HG02970 (cell line): ENCODE measurements at regions not wholly inside any gene's neighbourhood (a gene's known extent, or its start where the extent isn't known, plus 50 kb on each side); places are given as distances from the start of the nearest gene placed in this dataset.

Experiments used
- ATAC-seq: cut with Tn5 transposase; IDR thresholded peaks from one replicate; pipeline ENCODE4 v1.9.1; 2021; ENCODE audit warnings: mild to moderate bottlenecking, moderate library complexity, moderate number of reproducible peaks; ENCODE audit not compliant: unreplicated experiment, low FRiP score

DNA sequence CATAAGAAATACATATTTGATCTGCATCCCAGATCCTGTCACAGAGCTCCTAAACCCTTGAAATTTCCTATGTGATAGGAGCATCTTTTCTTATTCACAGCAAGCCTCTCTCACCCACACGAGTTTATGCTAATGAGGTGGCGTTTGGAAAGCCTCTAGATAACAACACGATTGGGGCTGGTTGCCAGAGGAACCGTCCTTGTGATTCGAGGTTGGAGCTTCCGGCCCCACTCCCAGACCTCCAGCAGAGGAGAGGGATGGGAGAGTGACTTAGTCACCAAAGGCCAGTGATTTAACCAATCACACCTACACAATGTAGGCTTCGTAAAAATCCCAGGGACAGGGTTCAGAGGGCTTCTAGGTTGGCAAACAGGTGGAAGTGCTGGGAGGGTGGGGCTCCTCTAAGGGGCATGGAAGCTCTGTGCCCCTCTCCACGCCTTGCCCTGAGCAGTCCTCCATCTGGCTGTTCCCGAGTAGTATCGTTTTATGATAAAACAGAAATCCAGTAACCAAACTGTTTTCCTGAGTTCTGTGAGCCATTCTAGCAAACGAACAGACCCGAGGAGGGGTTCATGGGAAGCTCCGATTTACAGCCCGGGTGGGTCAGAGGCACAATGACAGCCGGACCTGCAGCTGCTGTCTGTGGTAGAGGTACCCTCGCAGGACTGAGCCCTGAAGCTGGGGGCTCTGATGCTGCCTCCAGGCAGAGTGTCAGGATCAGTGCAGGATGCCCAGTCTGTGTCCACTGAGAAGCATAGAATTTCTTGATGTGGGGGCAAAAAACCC, 238.1 kb upstream of the ARID1B start:
- no peak for ATAC-seq

DNA sequence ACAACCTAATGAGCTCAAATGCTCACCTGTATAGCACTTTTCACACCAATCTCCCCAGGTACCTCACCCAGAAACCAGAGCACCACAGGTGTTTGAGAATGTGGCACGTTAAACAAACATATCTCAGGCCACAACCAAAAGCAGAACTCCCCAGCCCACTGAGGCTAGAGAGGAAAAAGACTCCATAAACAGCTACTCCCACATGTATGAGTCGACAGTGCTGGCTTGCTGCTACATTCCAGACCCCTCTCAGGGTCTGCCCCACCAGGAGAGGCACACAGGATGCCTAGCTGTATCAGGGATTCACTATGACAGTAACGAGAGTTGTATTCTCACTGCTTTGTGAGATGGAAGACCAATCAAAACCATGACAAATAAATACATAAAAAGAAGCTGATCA, 242.6 kb upstream of the ARID1B start:
- no peak for ATAC-seq

DNA sequence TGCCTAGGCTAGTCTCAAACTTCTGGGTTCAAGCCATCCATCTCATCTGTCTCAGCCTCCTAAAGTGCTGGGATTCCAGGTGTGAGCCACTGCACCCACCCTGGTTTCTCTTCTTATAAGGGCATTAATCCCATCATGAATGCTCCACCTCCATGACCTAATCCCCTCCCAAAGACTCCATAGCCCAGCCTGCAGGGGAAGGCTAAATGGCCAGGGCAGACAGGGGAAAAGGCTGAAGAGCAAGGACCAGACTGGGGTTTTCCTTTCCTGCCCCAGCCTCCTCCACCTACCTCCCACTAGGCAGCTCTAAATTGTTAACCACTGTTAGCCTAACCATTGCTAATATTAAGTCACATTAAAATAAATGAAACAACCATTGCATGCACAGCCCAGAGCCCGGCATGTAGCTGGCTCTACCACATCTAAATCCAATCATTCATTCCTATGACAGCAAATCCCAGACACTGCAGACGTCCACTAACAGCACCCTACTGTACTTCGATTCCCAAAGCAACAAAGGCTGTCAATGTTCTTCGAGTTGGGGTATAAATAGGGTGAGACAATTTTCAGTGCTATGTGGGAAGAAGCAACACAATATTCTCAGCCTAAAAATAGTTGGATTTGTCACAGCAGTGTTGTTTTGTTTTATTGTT, 243.2 kb upstream of the ARID1B start:
- ATAC-seq, result no peak

DNA sequence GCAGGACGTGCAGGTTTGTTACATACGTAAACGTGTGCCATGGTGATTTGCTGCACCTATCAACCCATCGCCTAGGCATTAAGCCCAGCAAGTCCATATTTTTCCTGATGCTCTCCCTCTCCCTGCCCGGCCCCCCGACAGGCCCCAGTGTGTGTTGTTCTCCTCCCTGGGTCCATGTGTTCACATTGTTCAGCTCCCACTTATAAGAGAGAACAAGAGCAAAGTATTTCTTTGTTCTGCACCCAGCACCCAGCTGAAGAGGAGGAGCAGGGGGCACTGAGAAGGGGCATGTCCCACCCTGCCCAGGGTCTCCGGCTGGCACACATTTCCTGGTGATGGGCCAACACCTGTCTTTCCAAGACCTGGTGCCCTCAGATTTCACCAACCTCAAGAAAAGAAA, 251.1 kb upstream of the ARID1B start:
- ATAC-seq, result no peak

DNA sequence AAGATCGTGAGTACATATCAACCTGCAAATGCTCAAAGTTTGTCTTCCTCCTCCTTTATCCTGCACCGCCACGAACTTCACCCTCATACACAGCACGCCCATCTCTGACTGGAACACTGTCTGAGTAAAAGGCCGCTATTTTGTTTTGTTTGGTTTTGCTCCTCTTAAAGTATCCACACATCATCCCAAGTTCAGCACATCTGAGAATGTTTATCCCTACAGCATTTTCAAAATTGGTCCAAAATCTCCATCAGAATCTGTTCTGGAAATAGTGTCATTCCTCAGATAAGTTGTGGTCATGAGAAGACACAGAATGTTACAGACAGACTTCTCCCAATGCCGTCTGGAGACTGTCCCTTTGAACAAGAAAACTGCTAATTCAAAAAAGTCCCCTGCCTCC, 251.6 kb upstream of the ARID1B start:
- ATAC-seq, result no peak

DNA sequence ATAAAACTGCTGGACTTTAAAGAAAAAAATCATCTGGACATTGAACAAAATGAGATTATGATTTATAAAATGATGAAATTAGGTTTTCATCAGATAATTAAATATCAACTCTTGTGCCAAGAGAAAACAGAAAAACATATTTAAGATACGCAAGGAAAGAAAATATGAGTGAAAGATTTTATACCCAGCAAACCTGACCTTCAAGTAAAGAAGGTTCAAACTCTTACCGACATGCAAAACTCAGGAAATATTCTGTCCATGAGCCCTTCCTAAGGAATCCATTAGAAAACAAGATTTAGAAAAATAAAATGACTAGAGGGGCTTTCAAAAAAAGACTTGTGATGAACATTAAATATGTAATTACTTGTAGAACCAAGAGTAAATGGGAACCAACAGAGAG, 257.2 kb upstream of the ARID1B start:
- ATAC-seq, result no peak

DNA sequence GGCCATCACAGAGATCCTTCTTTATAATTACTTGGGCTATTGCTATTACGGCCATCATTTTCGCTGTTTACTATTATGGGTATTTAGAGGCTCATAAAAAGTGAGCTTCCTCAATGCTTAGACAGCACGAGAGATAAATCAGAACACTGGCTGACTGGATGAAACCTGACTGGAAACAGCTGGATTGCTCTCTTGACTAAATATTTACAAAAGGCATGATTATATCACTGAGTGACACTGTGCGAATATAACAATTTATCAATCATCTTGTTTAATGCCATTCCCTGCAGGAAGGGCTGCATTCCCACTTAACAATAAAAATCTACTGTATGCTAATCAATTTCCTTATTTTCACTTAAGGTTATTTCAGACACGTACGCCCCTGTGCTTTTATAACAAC, 260.1 kb upstream of the ARID1B start:
- no peak for ATAC-seq

DNA sequence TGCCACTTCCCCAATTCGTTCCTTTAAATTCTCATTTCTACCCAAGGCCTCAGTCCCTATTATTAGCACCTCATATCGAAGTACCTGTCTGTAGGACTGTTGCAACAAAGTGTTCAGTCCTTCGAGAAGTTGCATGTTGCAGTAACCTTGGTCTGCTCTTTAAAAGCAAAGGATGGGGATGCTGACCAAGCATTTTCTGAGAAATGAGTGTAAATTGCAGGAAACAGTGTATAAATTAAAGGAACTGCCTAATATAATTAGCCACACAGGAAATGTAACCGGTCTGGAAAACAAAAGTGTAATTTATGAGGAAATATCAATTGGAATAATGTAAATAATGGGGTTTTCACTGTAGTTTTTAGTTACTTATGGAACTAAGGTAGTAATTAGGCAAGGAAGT, 261.9 kb upstream of the ARID1B start:
- no peak for ATAC-seq

DNA sequence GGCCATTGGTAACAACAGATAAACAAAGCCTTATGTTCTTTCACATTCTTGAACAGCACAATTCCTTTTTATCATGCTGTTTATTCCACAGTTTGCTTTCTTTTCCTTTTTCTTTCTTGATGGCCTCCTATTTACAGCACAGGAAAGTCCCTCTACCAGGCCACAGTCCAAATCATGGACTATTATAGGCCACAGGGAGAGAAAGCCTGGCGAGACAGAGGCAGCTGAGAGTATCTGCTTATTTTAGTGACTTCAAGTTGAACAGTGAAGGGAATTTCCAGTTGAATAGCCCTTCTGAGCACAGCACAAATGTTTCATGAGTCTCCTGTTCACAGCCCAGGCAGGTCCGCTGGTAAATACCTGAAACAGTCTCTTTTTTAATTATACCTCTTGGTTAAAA, 263.7 kb upstream of the ARID1B start:
- ATAC-seq, result no peak

DNA sequence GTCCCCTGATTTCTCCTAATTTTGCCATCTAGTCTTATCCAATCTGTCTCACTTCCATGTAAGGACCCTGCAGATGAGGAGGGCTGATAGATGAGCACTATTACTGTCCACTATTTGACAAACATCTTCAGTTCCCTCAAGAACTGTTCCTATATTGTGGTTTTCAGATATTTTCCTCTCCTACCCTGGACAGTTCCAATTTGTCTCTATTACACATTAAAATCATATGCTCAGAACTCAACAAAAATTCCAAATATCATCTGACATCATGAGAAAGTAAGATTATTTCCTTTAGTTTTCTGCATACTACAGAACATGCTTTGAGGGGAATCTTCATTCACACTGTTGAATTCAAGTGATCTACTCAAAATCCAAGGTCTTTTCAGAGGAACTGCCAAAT, 265.6 kb upstream of the ARID1B start:
- ATAC-seq, result no peak

DNA sequence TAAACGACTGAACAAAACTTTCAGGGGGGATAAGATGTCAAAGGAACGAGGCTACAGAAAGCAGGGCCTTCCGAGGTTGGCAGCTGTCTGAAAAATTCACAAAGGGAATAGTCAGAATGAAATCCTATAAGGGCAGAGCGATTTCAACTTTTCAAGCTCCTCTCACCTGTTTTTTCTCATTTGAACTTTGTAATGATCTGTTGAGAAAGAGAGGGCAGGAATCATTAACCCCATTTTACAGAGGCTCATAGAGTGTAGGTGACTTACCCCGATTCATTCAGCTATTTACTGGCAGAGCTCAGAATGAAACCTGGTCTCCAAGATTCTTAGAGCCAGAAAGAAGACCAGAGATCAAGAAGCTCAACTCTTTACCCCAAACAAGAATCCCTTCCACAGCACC, 266.1 kb upstream of the ARID1B start:
- ATAC-seq, result no peak

DNA sequence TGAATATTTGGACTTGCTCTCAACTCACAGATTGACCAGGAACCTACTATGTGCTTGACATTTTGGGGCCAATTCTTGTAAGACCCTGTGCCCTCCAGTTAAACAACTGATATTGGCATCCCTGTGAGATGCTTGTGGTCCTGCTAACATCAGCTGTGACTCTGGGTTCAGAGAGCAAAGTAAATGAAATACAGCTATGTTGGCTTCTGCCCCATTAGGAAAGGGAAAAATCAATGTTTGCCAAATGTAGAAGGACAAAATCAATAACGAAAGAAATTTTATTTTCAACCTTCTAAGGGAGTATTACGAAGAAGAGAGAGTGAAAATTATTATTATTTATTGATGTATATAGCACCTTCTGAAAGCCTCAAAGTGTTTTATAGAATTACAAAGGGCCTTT, 266.9 kb upstream of the ARID1B start:
- ATAC-seq, result no peak

DNA sequence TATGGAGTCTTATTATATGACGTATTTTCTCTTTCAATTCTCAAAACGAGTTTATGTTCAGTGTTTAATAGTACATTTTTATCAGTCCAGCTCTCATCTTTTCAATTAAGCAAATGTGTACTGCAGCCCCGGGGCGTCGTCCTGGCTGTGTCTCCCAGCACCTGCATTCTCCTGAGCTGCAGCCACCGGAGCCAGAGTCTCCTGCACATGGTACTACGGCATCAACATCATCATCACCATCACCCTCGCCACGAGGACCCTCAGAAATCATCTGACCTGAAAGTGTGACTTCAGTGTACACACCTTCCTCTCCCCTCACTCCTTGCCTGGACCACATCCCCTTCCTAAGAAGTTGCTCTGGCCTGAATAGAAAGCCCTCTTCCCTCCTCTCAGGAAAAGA, 267.7 kb upstream of the ARID1B start:
- no peak for ATAC-seq

DNA sequence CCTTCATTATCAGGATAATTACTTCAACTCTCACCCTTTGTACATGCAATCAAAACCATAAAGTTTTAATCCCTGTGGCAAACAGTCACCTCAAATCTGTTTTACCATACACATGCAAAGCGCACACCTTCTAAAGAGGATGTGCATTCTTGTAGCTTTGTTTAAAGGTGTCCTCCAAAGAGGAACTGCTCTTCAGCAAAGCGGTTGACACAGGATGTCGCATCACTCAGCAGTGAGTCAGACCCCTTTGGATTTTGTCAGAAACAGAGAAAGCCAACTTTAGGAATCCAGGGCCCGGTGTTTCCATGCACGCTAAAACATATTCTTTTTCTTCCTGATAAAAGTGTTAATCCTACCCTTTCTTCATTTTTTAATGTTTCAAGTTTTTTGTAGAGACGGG, 268.3 kb upstream of the ARID1B start:
- no peak for ATAC-seq

DNA sequence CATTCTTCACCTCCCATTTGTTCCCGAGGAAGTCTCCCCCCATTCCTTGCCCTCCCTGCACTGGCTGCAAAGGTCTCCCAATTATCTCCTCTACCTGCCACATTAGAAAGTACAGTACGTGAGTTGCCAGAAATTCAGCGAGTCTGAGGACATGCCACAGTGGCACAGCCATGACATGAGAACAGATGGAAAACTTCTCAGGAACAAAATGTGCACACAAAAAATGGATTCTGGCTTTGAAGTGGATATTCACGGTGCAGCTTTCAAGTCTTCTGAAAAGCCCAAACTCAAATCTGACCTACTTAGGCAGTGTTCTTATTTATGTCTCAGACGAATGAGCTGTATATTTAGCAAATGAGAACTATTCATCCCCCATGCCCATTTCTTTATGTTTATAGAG, 269.1 kb upstream of the ARID1B start:
- ATAC-seq, result no peak

DNA sequence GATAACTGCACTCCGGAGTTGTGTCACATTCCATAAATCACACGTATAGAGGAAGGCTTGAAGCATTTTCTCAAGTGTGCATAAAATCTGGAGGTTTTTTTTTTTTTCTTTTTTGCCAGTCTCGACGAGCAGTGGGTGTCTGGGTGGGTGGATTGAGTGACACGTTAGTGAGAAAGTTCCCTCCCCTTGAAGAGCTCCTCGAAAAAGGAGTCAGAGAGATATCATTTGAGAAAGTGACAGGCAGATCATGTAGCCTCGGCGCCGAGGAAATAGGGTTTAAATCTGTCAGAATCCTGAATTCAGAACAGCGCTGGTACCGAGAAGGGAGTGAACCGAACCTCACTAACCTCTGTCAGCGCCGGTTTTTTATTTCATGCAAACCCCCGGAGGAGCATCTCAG, 269.5 kb upstream of the ARID1B start:
- ATAC-seq, result no peak

DNA sequence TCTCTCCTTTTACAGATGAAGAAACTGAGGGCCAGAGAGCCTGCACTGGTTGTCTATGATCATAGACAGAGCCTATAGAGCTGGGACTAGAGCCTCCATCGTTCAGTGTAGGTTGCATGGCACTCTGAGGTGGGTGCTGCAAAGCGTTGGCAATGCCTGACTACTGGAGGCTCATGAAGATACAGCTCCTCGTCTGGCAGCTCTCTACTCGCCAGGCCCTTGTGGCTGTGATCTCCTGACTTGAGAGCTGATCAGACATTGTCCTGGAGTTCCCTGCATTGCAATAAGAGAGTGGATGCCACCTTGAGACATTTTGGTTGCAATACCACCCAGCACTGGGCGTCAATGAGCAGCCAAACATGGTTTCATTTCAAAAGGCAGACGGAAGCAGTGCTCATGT, 270.1 kb upstream of the ARID1B start:
- no peak for ATAC-seq

DNA sequence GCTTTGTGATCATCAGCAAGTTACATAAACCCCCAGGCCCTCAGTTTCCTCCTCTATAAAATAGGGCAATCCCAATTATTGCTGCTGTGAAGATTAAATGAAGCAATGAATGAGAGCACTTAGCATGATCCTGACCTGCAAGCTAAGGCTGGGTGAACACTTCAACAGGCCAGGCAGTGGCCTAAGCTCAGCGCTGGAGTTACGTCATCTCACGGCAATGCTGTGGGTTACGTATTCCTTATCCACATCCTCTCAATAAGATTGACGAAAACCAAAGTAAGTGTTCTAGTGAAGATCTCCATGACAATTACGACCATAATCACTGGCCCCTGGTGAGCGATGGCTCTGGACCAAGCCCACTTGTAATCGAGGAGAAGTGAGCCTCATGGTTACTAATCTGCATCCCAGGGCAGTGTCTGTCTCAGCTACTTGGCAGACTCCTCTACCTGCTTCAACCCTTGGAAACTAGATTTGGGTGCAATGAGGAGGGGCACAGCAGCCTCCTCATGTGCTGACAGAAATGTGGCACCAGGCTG, 274.1 kb upstream of the ARID1B start:
- no peak for ATAC-seq

DNA sequence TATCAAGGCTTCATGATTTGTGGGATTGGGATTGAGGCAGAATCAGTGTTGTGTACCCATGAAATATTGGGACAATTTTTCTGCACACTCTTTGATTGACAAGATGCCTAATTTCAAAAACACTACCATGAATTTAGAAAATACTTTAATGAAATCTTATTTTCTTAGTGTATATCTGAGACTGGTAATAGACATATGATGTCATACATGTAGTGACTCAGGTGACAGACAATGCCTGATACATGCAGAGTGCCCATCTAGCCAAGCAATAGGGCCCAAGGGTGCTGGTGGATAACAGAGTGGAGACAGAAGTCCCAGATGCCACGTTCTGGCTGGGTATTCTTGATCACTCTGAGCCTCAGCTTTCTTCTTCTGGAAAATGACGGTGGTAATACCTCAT, 279.6 kb upstream of the ARID1B start:
- ATAC-seq, result no peak

DNA sequence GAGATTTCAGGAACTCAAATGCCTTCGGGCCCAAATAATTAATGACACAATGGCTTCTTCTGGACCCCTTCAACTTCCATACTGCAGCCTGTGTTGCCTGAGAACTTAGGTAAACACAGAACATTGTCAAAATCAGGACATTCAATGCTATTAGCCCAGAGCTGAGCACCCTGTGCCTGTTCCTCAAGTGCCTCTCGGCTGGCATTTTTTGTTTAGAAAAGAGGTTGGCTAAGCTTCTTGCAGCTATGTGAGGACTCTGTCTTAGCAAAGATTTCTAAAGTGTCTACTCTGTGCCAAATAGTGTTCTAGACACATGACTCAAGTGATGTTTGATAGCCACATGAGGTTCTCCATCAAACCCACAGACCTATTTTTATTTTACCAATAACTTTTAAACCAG, 289.3 kb upstream of the ARID1B start:
- ATAC-seq, result no peak

DNA sequence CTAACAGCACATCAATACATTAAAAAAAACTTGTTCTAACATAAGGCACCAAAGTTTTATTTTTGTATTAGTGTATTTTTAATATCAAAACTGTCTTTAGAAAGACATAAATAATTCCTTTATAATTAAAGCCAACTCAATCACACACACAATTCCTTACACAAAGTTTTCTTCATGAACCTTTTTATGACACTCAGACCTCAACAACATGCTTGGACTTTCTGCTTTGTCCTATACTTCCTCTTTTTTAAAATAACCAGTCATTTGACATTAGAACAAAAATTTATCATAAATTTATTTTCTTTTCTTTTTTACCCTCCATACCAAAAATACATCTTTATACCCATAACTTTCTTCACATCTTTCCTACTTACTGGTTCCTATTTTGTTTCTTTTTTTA, 292.0 kb upstream of the ARID1B start:
- no peak for ATAC-seq

DNA sequence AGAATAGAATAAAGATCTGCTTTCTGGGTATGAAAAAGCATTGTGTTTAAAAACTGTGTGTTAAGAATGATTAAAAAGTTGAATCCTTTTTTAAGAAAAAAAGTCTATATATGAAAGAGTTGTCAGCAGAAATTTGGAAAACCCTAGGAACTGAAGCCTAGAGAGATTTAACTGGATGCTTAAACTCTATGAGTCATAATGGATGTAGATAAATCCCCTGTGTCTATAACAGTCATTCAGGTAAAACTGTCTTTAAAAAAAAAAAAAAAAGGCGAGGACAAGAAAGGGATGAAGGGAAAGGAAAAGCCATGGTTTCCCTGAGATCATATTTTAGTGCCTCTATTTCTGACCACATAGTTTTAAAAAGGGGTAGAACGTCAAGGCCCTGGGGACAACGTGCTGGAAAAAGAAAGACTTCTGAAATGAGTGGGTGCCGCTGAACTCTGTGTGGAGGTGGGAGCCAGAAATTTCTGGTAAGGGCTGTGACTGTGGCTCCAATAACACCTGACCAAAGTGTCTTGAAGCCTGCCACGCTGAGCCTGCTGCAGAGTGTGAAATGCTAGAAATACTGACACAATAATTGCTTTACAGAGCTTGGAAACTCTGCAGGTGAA, 302.6 kb upstream of the ARID1B start:
- ATAC-seq, result no peak
